ENCODE measurements at regions not wholly inside any gene's neighbourhood (a gene's known extent, or its start where the extent isn't known, plus 50 kb on each side); places are given as distances from the start of the nearest gene placed in this dataset.

DNA sequence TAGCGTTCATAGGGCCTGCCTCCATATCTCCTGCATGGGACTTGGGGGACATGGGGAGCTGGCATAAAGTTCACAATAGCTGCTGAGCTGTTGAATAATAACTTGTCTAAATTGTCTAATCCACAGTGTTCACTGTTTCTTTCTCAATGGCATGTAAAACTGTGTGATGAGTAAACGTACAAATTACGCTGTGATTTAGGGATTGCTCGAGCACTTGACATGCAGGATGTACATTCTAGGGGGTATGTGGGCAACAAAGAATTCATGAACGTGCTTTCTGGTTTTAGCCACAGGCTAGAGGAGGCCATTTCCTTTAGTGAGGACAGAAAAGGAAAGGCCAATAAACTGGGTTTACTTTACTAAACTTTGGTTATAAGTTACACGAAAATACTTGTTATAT lies 534.2 kb upstream of the ZWINT start:
- DNase-seq (ENCODE audit: low read depth, low spot score) (no peak), FAIRE-seq (no peak), ATAC-seq (no peak)
- RAD21 ChIA-PET (ENCODE audit: unreplicated experiment), result no interaction called here
- Histone ChIP-seq H3K4me2 (ENCODE audit: control insufficient read depth, insufficient read depth) (no peak overlapping the region), H3K79me2 (ENCODE audit: control insufficient read depth, insufficient read depth, low read length) (no peaks in the 10 kb centered on the region), H3K27me3 (replicated peaks in 1 of 2; ENCODE audit: control insufficient read depth in 2 of 2, insufficient read depth in 2 of 2, low read length in 1 of 2) (no peaks in the 10 kb centered on the region), H3K27ac (ENCODE audit: control insufficient read depth, insufficient read depth) (no peak overlapping the region), H2AFZ (ENCODE audit: control insufficient read depth, low read depth, low read length) (no peak overlapping the region), H3K4me3 (no peak overlapping the region), H3K36me3 (ENCODE audit: control insufficient read depth in 2 of 2, insufficient read depth in 2 of 2, low read length in 1 of 2) (no peaks in the 10 kb centered on the region), H4K20me1 (ENCODE audit: control insufficient read depth, insufficient read depth) (no peaks in the 10 kb centered on the region), H3K4me1 (ENCODE audit: control insufficient read depth, insufficient read depth, low read length) (no peaks in the 10 kb centered on the region), H3K9ac (ENCODE audit: control insufficient read depth, insufficient read depth, low read length) (no peak overlapping the region), H3K9me3 (replicated peaks; ENCODE audit: control insufficient read depth, insufficient read depth, low read length) (no peaks in the 10 kb centered on the region)
- CTCF ChIA-PET, result no interaction called here
- POLR2A ChIA-PET, result no interaction called here
- TF ChIP-seq SIN3A (IDR thresholded peaks at IDR 0.05; ENCODE audit: low read depth, low read length) (no peak), ZNF274 (IDR thresholded peaks at IDR 0.05; ENCODE audit: insufficient read depth, insufficient read length) (no peak), IKZF2 (IDR thresholded peaks at IDR 0.05) (no peak), SMAD1 (IDR thresholded peaks at IDR 0.05; ENCODE audit: low read depth, partially characterized antibody) (no peak), EED (IDR thresholded peaks at IDR 0.05; ENCODE audit: low read depth) (no peak)
- TF ChIP-seq, protein P1, sequence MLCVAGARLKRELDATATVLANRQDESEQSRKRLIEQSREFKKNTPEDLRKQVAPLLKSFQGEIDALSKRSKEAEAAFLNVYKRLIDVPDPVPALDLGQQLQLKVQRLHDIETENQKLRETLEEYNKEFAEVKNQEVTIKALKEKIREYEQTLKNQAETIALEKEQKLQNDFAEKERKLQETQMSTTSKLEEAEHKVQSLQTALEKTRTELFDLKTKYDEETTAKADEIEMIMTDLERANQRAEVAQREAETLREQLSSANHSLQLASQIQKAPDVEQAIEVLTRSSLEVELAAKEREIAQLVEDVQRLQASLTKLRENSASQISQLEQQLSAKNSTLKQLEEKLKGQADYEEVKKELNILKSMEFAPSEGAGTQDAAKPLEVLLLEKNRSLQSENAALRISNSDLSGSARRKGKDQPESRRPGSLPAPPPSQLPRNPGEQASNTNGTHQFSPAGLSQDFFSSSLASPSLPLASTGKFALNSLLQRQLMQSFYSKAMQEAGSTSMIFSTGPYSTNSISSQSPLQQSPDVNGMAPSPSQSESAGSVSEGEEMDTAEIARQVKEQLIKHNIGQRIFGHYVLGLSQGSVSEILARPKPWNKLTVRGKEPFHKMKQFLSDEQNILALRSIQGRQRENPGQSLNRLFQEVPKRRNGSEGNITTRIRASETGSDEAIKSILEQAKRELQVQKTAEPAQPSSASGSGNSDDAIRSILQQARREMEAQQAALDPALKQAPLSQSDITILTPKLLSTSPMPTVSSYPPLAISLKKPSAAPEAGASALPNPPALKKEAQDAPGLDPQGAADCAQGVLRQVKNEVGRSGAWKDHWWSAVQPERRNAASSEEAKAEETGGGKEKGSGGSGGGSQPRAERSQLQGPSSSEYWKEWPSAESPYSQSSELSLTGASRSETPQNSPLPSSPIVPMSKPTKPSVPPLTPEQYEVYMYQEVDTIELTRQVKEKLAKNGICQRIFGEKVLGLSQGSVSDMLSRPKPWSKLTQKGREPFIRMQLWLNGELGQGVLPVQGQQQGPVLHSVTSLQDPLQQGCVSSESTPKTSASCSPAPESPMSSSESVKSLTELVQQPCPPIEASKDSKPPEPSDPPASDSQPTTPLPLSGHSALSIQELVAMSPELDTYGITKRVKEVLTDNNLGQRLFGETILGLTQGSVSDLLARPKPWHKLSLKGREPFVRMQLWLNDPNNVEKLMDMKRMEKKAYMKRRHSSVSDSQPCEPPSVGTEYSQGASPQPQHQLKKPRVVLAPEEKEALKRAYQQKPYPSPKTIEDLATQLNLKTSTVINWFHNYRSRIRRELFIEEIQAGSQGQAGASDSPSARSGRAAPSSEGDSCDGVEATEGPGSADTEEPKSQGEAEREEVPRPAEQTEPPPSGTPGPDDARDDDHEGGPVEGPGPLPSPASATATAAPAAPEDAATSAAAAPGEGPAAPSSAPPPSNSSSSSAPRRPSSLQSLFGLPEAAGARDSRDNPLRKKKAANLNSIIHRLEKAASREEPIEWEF (IDR thresholded peaks at IDR 0.05; ENCODE audit: insufficient replicate concordance, low read depth, low read length), result no peak
- in situ Hi-C loops (cut with MboI) (no loop called here), intact Hi-C loops (cut with micrococcal nuclease; ENCODE audit: unreplicated experiment) (no loop called here)
- no TSS peak for BruUV-seq (replicated peaks)
- SMC1A ChIA-PET (ENCODE audit: uncharacterized antibody, unreplicated experiment), result interaction anchor here (0.9 to 1.2 kb wide), 2 partner anchors 18 to 20 kb away, joined by 3 read pairs; no protein-coding TSS in a partner anchor
- 9% methylated on average over 6 of the region's 6 CpGs for WGBS (ENCODE audit: insufficient coverage, insufficient replicate concordance, low lambda C conversion rate, missing lambda C conversion rate)

Measured in GM12878 (cell line).